Sigmoid colon (tissue), 4 donors: ENCODE measurements at regions not wholly inside any gene's neighbourhood (a gene's known extent, or its start where the extent isn't known, plus 50 kb on each side); places are given as distances from the start of the nearest gene placed in this dataset.

Experiments used
- CTCF ChIP-seq, 4 experiments: fragments of 450-650 bp in 3 of 4; fragments of 200-600 bp in 1 of 4; IDR thresholded peaks; one replicate each; pipeline ENCODE4 v1.5.1; 2016 to 2019; ENCODE audit warnings: antibody characterized with exemption in 4 of 4, mild to moderate bottlenecking in 3 of 4, moderate library complexity in 2 of 4
- EP300 ChIP-seq, 4 donors: sonication (generic); formaldehyde crosslinking; IDR thresholded peaks; one replicate each; pipeline ENCODE4 v1.6.1; 2017; ENCODE audit warnings: antibody characterized with exemption in 4 of 4
- POLR2A ChIP-seq, 2 donors: fragments of 450-650 bp; IDR thresholded peaks; one replicate each; pipeline ENCODE4 v1.6.1; 2016; ENCODE audit warnings: antibody characterized with exemption in 2 of 2, mild to moderate bottlenecking in 2 of 2, moderate library complexity in 2 of 2
- POLR2AphosphoS5 ChIP-seq, 4 donors: sonication (generic); formaldehyde crosslinking; IDR thresholded peaks; one replicate each; pipeline ENCODE4 v1.6.1; 2017; ENCODE audit warnings: antibody characterized with exemption in 4 of 4

- TF ChIP-seq CTCF (IDR thresholded peaks at IDR 0.05), result no peak
- no peak for TF ChIP-seq POLR2A (IDR thresholded peaks at IDR 0.05)
- TF ChIP-seq POLR2AphosphoS5 (IDR thresholded peaks at IDR 0.05), result no peak
- no peak for TF ChIP-seq EP300 (IDR thresholded peaks at IDR 0.05)
Measured at GRCh38 chr17:5815396-5815795, 231.1 kb upstream of the NLRP1 start.
